SU-DHL-6 (cell line): ENCODE measurements at regions not wholly inside any gene's neighbourhood (a gene's known extent, or its start where the extent isn't known, plus 50 kb on each side); places are given as distances from the start of the nearest gene placed in this dataset.

Source experiments
- H2AFZ ChIP-seq: fragments of 200-600 bp; sonication (generic); 2 replicates; pipeline ENCODE4 v1.6.1; 2014; ENCODE audit warnings: low read depth, mild to moderate bottlenecking, moderate library complexity, mixed read lengths, antibody characterized with exemption, low read length; ENCODE audit not compliant: severe bottlenecking
- H3F3A ChIP-seq: fragments of 200-600 bp; shearing (Covaris generic); 2 replicates; pipeline ENCODE4 v1.6.0; 2016; ENCODE audit warnings: antibody characterized with exemption, mild to moderate bottlenecking; ENCODE audit not compliant: insufficient read depth
- H3K27ac ChIP-seq: fragments of 200-600 bp; sonication (generic); 2 replicates; pipeline ENCODE4 v1.5.1; 2016; ENCODE audit warnings: low read depth, mild to moderate bottlenecking, low read length, moderate library complexity, mixed read lengths
- H3K27me3 ChIP-seq: fragments of 200-600 bp; sonication (generic), shearing (Covaris generic); 2 replicates; pipeline ENCODE4 v1.6.0; 2014; ENCODE audit warnings: mild to moderate bottlenecking, low read length
- H3K36me3 ChIP-seq: fragments of 200-600 bp; sonication (generic); 2 replicates; pipeline ENCODE4 v1.6.1; 2014; ENCODE audit warnings: mild to moderate bottlenecking, low read length, mixed read lengths
- H3K4me2 ChIP-seq: fragments of 300-600, 200-600 bp; shearing (Covaris generic), sonication (generic); 2 replicates; pipeline ENCODE4 v1.6.0; 2014; ENCODE audit warnings: low read length, low read depth, mild to moderate bottlenecking; ENCODE audit not compliant: poor library complexity, severe bottlenecking
- H3K4me3 ChIP-seq: fragments of 200-600 bp; sonication (generic); 2 replicates; pipeline ENCODE4 v1.5.1; 2014; ENCODE audit warnings: antibody characterized with exemption, low read length, mild to moderate bottlenecking, mixed read lengths; ENCODE audit not compliant: insufficient read depth, poor library complexity, severe bottlenecking
- H3K79me2 ChIP-seq: fragments of 200-600 bp; sonication (generic); 2 replicates; pipeline ENCODE4 v1.6.1; 2014; ENCODE audit warnings: mild to moderate bottlenecking, low read length, moderate library complexity; ENCODE audit not compliant: insufficient read depth
- H3K9ac ChIP-seq: fragments of 200-600 bp; sonication (generic); 2 replicates; pipeline ENCODE4 v1.7.0; 2014; ENCODE audit warnings: mild to moderate bottlenecking, low read length
- H3K9me2 ChIP-seq: fragments of 200-600 bp; sonication (generic); replicated peaks from 2 replicates; pipeline ENCODE4 v1.6.1; 2014; ENCODE audit warnings: low read length; ENCODE audit not compliant: insufficient read depth
- H3K9me3 ChIP-seq: fragments of 200-600 bp; sonication (generic); 2 replicates; pipeline ENCODE4 v1.6.1; 2014; ENCODE audit warnings: low read length, mixed read lengths; ENCODE audit not compliant: insufficient read depth
- H4K20me1 ChIP-seq: fragments of 200-600 bp; sonication (generic); 2 replicates; pipeline ENCODE4 v1.6.1; 2014; ENCODE audit warnings: low read depth, mild to moderate bottlenecking, antibody characterized with exemption, low read length, moderate library complexity, mixed read lengths
- EZH2phosphoT487 ChIP-seq: fragments of 200-600 bp; sonication (generic), shearing (Covaris generic); conservative IDR thresholded peaks from 2 replicates; pipeline ENCODE4 v1.6.1; 2018; ENCODE audit warnings: mild to moderate bottlenecking, antibody characterized with exemption, low read length, moderate library complexity, mixed read lengths
- TF ChIP-seq, protein P1 (sequence below): fragments of 200-600 bp; sonication (generic); IDR thresholded peaks from one replicate; pipeline ENCODE4 v1.5.1; 2017; ENCODE audit warnings: antibody characterized with exemption, mild to moderate bottlenecking, low read length, moderate library complexity; ENCODE audit not compliant: insufficient read depth, poor library complexity, severe bottlenecking

- TF ChIP-seq, protein P1, sequence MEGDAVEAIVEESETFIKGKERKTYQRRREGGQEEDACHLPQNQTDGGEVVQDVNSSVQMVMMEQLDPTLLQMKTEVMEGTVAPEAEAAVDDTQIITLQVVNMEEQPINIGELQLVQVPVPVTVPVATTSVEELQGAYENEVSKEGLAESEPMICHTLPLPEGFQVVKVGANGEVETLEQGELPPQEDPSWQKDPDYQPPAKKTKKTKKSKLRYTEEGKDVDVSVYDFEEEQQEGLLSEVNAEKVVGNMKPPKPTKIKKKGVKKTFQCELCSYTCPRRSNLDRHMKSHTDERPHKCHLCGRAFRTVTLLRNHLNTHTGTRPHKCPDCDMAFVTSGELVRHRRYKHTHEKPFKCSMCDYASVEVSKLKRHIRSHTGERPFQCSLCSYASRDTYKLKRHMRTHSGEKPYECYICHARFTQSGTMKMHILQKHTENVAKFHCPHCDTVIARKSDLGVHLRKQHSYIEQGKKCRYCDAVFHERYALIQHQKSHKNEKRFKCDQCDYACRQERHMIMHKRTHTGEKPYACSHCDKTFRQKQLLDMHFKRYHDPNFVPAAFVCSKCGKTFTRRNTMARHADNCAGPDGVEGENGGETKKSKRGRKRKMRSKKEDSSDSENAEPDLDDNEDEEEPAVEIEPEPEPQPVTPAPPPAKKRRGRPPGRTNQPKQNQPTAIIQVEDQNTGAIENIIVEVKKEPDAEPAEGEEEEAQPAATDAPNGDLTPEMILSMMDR: no peak
- no peak for TF ChIP-seq EZH2phosphoT487
- Histone ChIP-seq H3K27me3 (no peaks in the 10 kb centered on the region), H3K9me2 (no peaks in the 10 kb centered on the region), H3K27ac (no peak overlapping the region), H3K36me3 (no peaks in the 10 kb centered on the region), H4K20me1 (no peaks in the 10 kb centered on the region), H3K79me2 (no peaks in the 10 kb centered on the region), H3K4me2 (no peak overlapping the region), H2AFZ (peak overlapping the region; percentile 48), H3K9me3 (no peaks in the 10 kb centered on the region), H3K4me3 (no peak overlapping the region), H3F3A (no peaks in the 10 kb centered on the region), H3K9ac (no peak overlapping the region)
Observed at GRCh38 chr14:43858981-43859380, 648.1 kb downstream of the FSCB start.

DNA sequence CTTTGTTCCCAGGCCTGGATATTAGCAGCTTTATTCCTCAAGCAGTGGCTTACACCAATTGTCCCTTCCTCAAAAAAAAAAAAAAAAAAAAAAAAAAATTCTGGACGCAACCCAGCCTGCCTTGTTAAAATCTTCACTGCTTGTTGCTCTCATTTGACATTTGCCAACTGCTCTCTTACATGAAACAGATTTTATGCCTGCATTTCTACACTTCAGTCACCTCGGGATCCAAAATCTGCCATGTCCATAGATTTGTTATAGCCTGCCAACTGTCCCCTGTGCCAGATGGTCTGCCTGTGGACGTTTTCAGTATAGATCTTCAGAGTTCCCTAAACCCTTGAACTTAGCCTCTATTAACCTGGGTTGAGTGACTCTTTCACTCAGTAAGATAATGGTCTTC, 651.5 kb downstream of the FSCB start:
- Histone ChIP-seq H3K27ac (no peak overlapping the region), H3F3A (no peaks in the 10 kb centered on the region)

GRCh38 chr14:43853541-43853940, 653.5 kb downstream of the FSCB start:
- Histone ChIP-seq H3K27ac (no peak overlapping the region), H3K36me3 (no peaks in the 10 kb centered on the region), H3F3A (no peaks in the 10 kb centered on the region), H3K79me2 (no peaks in the 10 kb centered on the region), H3K27me3 (no peaks in the 10 kb centered on the region), H3K4me3 (no peak overlapping the region), H3K9me2 (no peaks in the 10 kb centered on the region), H3K9ac (no peak overlapping the region), H4K20me1 (no peaks in the 10 kb centered on the region), H3K9me3 (no peaks in the 10 kb centered on the region), H2AFZ (no peak overlapping the region), H3K4me2 (no peak overlapping the region)
- TF ChIP-seq EZH2phosphoT487: no peak

More for the DNA sequence above, 651.5 kb downstream of the FSCB start:
- Histone ChIP-seq H3K9me3 (no peaks in the 10 kb centered on the region), H2AFZ (peak overlapping the region; percentile 71), H3K9ac (no peak overlapping the region), H3K79me2 (no peaks in the 10 kb centered on the region), H3K4me3 (no peak overlapping the region), H3K27me3 (no peaks in the 10 kb centered on the region), H4K20me1 (no peaks in the 10 kb centered on the region), H3K4me2 (no peak overlapping the region), H3K9me2 (no peaks in the 10 kb centered on the region), H3K36me3 (no peaks in the 10 kb centered on the region)
- TF ChIP-seq, protein P1: no peak
- no peak for TF ChIP-seq EZH2phosphoT487

- Histone ChIP-seq H3K9me3 (no peaks in the 10 kb centered on the region), H3K9me2 (no peaks in the 10 kb centered on the region), H3K27ac (no peak overlapping the region), H3K9ac (no peak overlapping the region), H3K27me3 (no peaks in the 10 kb centered on the region), H3F3A (no peaks in the 10 kb centered on the region), H3K4me3 (no peak overlapping the region), H3K4me2 (no peak overlapping the region), H3K36me3 (no peaks in the 10 kb centered on the region), H3K79me2 (no peaks in the 10 kb centered on the region), H4K20me1 (no peaks in the 10 kb centered on the region), H2AFZ (no peak overlapping the region)
- TF ChIP-seq EZH2phosphoT487: no peak
- TF ChIP-seq, protein P1: no peak
Observed at GRCh38 chr14:43803076-43803689, 703.9 kb downstream of the FSCB start.
